RWPE2 (cell line): ENCODE measurements at regions not wholly inside any gene's neighbourhood (a gene's known extent, or its start where the extent isn't known, plus 50 kb on each side); places are given as distances from the start of the nearest gene placed in this dataset.

ENCODE experiments used
- ATAC-seq: fragments of 200-7000 bp; cut with Tn5 transposase; 3 replicates; pipeline ENCODE4 v1.9.1; 2021; ENCODE audit warnings: low read depth
- DNase-seq: peaks from one replicate; pipeline ENCODE4 v3.0.0-alpha.2; 2020; ENCODE audit warnings: low spot score
- H3K27ac ChIP-seq: fragments of 450-650 bp; 2 replicates; pipeline ENCODE4 v1.5.1; 2017; ENCODE audit warnings: mild to moderate bottlenecking; ENCODE audit not compliant: poor library complexity, severe bottlenecking
- H3K27me3 ChIP-seq: fragments of 250-450 bp; sonication (Bioruptor Pico); 2 replicates; pipeline ENCODE4 v1.5.1; 2021; ENCODE audit warnings: mild to moderate bottlenecking, moderate library complexity; ENCODE audit not compliant: insufficient read depth, poor library complexity, severe bottlenecking
- H3K36me3 ChIP-seq: fragments of 250-450 bp; sonication (Bioruptor Pico); 2 replicates; pipeline ENCODE4 v1.5.1; 2020; ENCODE audit warnings: low read depth, mild to moderate bottlenecking, moderate library complexity
- H3K4me1 ChIP-seq: fragments of 250-450 bp; sonication (Bioruptor Pico); 2 replicates; pipeline ENCODE4 v1.5.1; 2021; ENCODE audit warnings: mild to moderate bottlenecking, moderate library complexity; ENCODE audit not compliant: insufficient read depth, poor library complexity, severe bottlenecking
- H3K4me3 ChIP-seq: fragments of 250-450 bp; sonication (Bioruptor Pico); 2 replicates; pipeline ENCODE4 v1.5.1; 2021; ENCODE audit warnings: mild to moderate bottlenecking, moderate library complexity; ENCODE audit not compliant: severe bottlenecking
- H3K9me3 ChIP-seq: fragments of 250-450 bp; sonication (Bioruptor Pico); 2 replicates; pipeline ENCODE4 v1.5.1; 2021; ENCODE audit warnings: mild to moderate bottlenecking, moderate library complexity; ENCODE audit not compliant: severe bottlenecking
- TF ChIP-seq, protein P1 (sequence below): fragments of 450-650 bp; IDR thresholded peaks from one replicate; pipeline ENCODE4 v1.5.1; 2017; ENCODE audit warnings: mild to moderate bottlenecking, moderate library complexity; ENCODE audit not compliant: poor library complexity, severe bottlenecking

GRCh38 chr12:25839470-25839869 is 119.0 kb upstream of the RASSF8 start:
- no peak for DNase-seq
- ATAC-seq, result peak; percentile 31; the same call in 1 of the 3 replicates
- no peak overlapping the region for H3K4me3 ChIP-seq
- H3K4me1 ChIP-seq, result no peaks in the 10 kb centered on the region
- H3K36me3 ChIP-seq, result no peaks in the 10 kb centered on the region
- no peaks in the 10 kb centered on the region for H3K9me3 ChIP-seq
- H3K27ac ChIP-seq, result no peak overlapping the region
- no peaks in the 10 kb centered on the region for H3K27me3 ChIP-seq
- TF ChIP-seq, protein P1, sequence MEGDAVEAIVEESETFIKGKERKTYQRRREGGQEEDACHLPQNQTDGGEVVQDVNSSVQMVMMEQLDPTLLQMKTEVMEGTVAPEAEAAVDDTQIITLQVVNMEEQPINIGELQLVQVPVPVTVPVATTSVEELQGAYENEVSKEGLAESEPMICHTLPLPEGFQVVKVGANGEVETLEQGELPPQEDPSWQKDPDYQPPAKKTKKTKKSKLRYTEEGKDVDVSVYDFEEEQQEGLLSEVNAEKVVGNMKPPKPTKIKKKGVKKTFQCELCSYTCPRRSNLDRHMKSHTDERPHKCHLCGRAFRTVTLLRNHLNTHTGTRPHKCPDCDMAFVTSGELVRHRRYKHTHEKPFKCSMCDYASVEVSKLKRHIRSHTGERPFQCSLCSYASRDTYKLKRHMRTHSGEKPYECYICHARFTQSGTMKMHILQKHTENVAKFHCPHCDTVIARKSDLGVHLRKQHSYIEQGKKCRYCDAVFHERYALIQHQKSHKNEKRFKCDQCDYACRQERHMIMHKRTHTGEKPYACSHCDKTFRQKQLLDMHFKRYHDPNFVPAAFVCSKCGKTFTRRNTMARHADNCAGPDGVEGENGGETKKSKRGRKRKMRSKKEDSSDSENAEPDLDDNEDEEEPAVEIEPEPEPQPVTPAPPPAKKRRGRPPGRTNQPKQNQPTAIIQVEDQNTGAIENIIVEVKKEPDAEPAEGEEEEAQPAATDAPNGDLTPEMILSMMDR, result no peak

- Histone ChIP-seq H3K27ac (no peak overlapping the region), H3K9me3 (no peaks in the 10 kb centered on the region), H3K4me1 (no peaks in the 10 kb centered on the region), H3K36me3 (no peaks in the 10 kb centered on the region), H3K4me3 (no peak overlapping the region), H3K27me3 (no peaks in the 10 kb centered on the region)
- DNase-seq (no peak), ATAC-seq (no peak)
- TF ChIP-seq, protein P1, result no peak
Measured at GRCh38 chr12:25840678-25841465, 117.6 kb upstream of the RASSF8 start.

DNA sequence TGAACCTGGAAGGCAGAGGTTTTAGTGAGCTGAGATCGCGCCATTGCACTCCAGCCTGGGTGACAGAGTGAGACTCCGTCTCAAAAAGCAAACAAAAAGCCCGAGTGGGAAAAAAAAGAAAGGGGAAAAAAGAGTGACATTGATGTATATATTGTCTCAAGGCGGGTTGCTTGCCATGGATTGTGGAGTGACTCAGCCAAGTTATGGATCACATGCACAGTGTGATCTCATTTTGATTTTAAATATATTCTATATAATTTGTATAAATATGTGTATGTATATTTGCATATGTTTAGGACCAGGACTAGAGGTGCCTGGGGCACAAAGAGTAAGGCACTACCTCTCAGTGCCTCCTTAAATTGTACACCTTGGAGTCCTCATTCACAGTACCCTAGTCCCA is 116.2 kb upstream of the RASSF8 start:
- no peaks in the 10 kb centered on the region for H3K4me1 ChIP-seq
- TF ChIP-seq, protein P1, result no peak
- no peaks in the 10 kb centered on the region for H3K27me3 ChIP-seq
- no peaks in the 10 kb centered on the region for H3K36me3 ChIP-seq
- H3K9me3 ChIP-seq, result no peaks in the 10 kb centered on the region
- ATAC-seq (no peak), DNase-seq (no peak)
- H3K4me3 ChIP-seq, result no peak overlapping the region
- no peak overlapping the region for H3K27ac ChIP-seq

DNA sequence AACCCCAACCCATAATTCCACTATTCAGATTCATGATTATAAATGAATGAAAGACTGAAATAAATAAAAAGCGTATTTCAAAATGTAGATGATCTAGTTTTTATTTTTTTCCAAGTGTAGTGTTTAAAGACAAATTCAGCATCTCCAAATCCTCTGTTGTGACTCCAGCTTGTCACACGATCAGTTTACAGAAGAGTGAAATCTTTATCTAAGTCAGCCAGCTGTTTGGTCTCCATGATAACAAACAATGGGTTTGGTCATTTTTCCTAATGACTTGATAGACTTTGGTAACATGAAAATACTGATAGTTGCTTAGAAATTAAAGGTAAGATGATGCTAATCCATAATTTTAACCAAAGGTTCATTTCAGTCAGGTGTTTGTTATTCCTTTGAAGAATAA is 114.5 kb upstream of the RASSF8 start:
- Histone ChIP-seq H3K9me3 (no peaks in the 10 kb centered on the region), H3K4me3 (no peak overlapping the region), H3K36me3 (no peaks in the 10 kb centered on the region), H3K27me3 (no peaks in the 10 kb centered on the region), H3K27ac (no peak overlapping the region), H3K4me1 (no peaks in the 10 kb centered on the region)
- DNase-seq (no peak), ATAC-seq (no peak)
- TF ChIP-seq, protein P1, result no peak

DNA sequence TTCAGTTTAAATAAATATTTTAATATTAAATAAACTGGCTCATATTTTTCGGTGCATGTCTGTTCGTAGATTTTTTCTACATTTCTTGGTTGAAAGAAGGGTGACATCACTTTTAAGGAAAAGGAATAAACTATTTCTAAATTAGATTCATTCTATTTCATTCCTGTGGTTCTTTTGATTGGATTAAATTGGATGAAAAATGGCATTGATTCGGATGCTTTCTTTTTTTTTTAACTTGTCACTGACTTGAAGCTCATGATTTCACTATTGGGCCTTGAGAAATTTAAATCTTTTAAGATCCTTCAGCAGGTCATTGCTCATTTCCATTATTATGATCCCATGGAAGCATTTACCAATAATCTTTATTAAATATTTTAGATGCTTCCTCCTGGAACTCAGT is 113.1 kb upstream of the RASSF8 start:
- TF ChIP-seq, protein P1, result no peak
- no peak overlapping the region for H3K4me3 ChIP-seq
- H3K9me3 ChIP-seq, result no peaks in the 10 kb centered on the region
- DNase-seq (no peak), ATAC-seq (no peak)
- H3K27me3 ChIP-seq, result no peaks in the 10 kb centered on the region
- H3K36me3 ChIP-seq, result no peaks in the 10 kb centered on the region
- no peaks in the 10 kb centered on the region for H3K4me1 ChIP-seq
- no peak overlapping the region for H3K27ac ChIP-seq
